ENCODE measurements at regions not wholly inside any gene's neighbourhood (a gene's known extent, or its start where the extent isn't known, plus 50 kb on each side); places are given as distances from the start of the nearest gene placed in this dataset.

DNA sequence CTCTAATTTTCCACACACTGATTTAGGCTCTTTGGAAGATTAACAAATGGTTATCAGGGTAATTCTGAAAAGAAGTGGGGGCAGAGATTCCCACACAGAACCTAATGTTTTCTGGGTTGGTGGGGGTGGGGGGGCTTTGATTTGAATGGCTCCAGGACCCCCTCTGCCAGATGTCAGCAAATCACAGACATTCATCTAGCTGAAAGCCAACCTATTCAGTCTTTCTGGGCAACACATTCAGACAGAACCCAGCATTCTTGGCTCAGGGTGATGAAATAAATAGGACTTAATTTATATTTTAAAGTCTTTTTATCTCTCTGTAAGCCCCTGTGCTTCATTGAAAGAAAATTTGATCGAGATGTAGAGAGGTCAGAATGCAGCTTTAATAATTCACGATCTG is 533.2 kb downstream of the XYLT1 start:
- TF ChIP-seq, protein P1, sequence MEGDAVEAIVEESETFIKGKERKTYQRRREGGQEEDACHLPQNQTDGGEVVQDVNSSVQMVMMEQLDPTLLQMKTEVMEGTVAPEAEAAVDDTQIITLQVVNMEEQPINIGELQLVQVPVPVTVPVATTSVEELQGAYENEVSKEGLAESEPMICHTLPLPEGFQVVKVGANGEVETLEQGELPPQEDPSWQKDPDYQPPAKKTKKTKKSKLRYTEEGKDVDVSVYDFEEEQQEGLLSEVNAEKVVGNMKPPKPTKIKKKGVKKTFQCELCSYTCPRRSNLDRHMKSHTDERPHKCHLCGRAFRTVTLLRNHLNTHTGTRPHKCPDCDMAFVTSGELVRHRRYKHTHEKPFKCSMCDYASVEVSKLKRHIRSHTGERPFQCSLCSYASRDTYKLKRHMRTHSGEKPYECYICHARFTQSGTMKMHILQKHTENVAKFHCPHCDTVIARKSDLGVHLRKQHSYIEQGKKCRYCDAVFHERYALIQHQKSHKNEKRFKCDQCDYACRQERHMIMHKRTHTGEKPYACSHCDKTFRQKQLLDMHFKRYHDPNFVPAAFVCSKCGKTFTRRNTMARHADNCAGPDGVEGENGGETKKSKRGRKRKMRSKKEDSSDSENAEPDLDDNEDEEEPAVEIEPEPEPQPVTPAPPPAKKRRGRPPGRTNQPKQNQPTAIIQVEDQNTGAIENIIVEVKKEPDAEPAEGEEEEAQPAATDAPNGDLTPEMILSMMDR (conservative IDR thresholded peaks at IDR 0.05), result no peak
- no peak for TF ChIP-seq ZFX (IDR thresholded peaks at IDR 0.05)

All from C4-2B (cell line).